ENCODE measurements at regions not wholly inside any gene's neighbourhood (a gene's known extent, or its start where the extent isn't known, plus 50 kb on each side); places are given as distances from the start of the nearest gene placed in this dataset.

GRCh38 chr9:99748676-99749075 is 73.0 kb upstream of the NR4A3 start:
- Histone ChIP-seq H3K4me1 (ENCODE audit: insufficient read depth, low read length) (no peaks in the 10 kb centered on the region), H3K27ac (ENCODE audit: extremely low read length, insufficient read depth, low read length) (no peak overlapping the region), H2AFZ (ENCODE audit: low read length) (no peak overlapping the region), H4K20me1 (ENCODE audit: insufficient read depth, low read length) (no peaks in the 10 kb centered on the region), H3K4me3 (replicated peaks in 1 of 3; ENCODE audit: insufficient read depth in 1 of 3, low read depth in 2 of 3, low read length in 3 of 3) (no peak overlapping the region), H3K36me3 (replicated peaks in 1 of 2; ENCODE audit: control insufficient read depth in 1 of 2, insufficient read depth in 2 of 2, low read length in 2 of 2) (no peaks in the 10 kb centered on the region), H3K27me3 (ENCODE audit: control insufficient read depth in 1 of 2, insufficient read depth in 2 of 2, low read length in 2 of 2) (no peaks in the 10 kb centered on the region), H3K79me2 (ENCODE audit: insufficient read depth, low read length) (no peaks in the 10 kb centered on the region), H3K4me2 (ENCODE audit: low read depth, low read length) (no peak overlapping the region), H3K9ac (ENCODE audit: insufficient read depth, low read depth, low read length) (no peak overlapping the region), H3K9me3 (ENCODE audit: low read length) (no peaks in the 10 kb centered on the region)
- in situ Hi-C loops (cut with HindIII; ENCODE audit: extremely low pct_ligation_motif_present, low pct_unique_long_range_greater_than_20kb) (no loop called here), intact Hi-C loops (cut with micrococcal nuclease; ENCODE audit: unreplicated experiment) (no loop called here)
- CTCF ChIA-PET (ENCODE audit: low intra/inter-chr PET ratio, low total read pairs), result no interaction called here
- WGBS (ENCODE audit: low lambda C conversion rate), result 3% methylated on average over 1 of the region's 1 CpG
- DNase-seq (ENCODE audit: low spot score), result no peak
- POLR2A ChIA-PET, result no interaction called here
- TF ChIP-seq SATB2 (CRISPR knock-in tag; IDR thresholded peaks at IDR 0.05), result no peak
- TF ChIP-seq NR3C1 (CRISPR knock-in tag; IDR thresholded peaks at IDR 0.05), result no peak
- no peak for TF ChIP-seq HNRNPK (IDR thresholded peaks at IDR 0.05; ENCODE audit: low read depth, low read length, poor library complexity, severe bottlenecking)
- TF ChIP-seq ZNF850 (CRISPR knock-in tag; conservative IDR thresholded peaks at IDR 0.05), result no peak
- TF ChIP-seq ZNF337 (CRISPR knock-in tag; IDR thresholded peaks at IDR 0.05; ENCODE audit: borderline replicate concordance, low read depth), result no peak
- BruUV-seq (replicated peaks), result no TSS peak
- FAIRE-seq, result no peak
- no peak for ATAC-seq

- intact Hi-C loops (cut with micrococcal nuclease; ENCODE audit: unreplicated experiment) (no loop called here), in situ Hi-C loops (cut with HindIII; ENCODE audit: extremely low pct_ligation_motif_present, low pct_unique_long_range_greater_than_20kb) (no loop called here)
- Histone ChIP-seq H3K9ac (ENCODE audit: insufficient read depth, low read depth, low read length) (no peak overlapping the region), H3K4me1 (ENCODE audit: insufficient read depth, low read length) (no peaks in the 10 kb centered on the region), H3K79me2 (ENCODE audit: insufficient read depth, low read length) (no peaks in the 10 kb centered on the region), H3K4me3 (replicated peaks in 1 of 3; ENCODE audit: insufficient read depth in 1 of 3, low read depth in 2 of 3, low read length in 3 of 3) (no peak overlapping the region), H3K27me3 (ENCODE audit: control insufficient read depth in 1 of 2, insufficient read depth in 2 of 2, low read length in 2 of 2) (no peaks in the 10 kb centered on the region), H3K36me3 (replicated peaks in 1 of 2; ENCODE audit: control insufficient read depth in 1 of 2, insufficient read depth in 2 of 2, low read length in 2 of 2) (no peaks in the 10 kb centered on the region), H3K27ac (ENCODE audit: extremely low read length, insufficient read depth, low read length) (no peak overlapping the region), H3K9me3 (ENCODE audit: low read length) (no peaks in the 10 kb centered on the region), H2AFZ (ENCODE audit: low read length) (no peak overlapping the region), H4K20me1 (ENCODE audit: insufficient read depth, low read length) (no peaks in the 10 kb centered on the region), H3K4me2 (ENCODE audit: low read depth, low read length) (no peak overlapping the region)
- WGBS (ENCODE audit: low lambda C conversion rate), result 18% methylated on average over 5 of the region's 5 CpGs
- CTCF ChIA-PET (ENCODE audit: low intra/inter-chr PET ratio, low total read pairs), result no interaction called here
- DNase-seq (ENCODE audit: low spot score) (no peak), FAIRE-seq (no peak), ATAC-seq (no peak)
- no TSS peak for BruUV-seq (replicated peaks)
- POLR2A ChIA-PET, result no interaction called here
- TF ChIP-seq AHR (CRISPR knock-in tag; IDR thresholded peaks at IDR 0.05), result no peak
- TF ChIP-seq MAFK (conservative IDR thresholded peaks at IDR 0.05 in 1 of 2, IDR thresholded peaks at IDR 0.05 in 1 of 2; ENCODE audit: low read length in 2 of 2), result no peak
- TF ChIP-seq, protein P1, sequence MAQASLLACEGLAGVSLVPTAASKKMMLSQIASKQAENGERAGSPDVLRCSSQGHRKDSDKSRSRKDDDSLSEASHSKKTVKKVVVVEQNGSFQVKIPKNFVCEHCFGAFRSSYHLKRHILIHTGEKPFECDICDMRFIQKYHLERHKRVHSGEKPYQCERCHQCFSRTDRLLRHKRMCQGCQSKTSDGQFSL (CRISPR knock-in tag; IDR thresholded peaks at IDR 0.05), result no peak
- TF ChIP-seq MIER3 (CRISPR knock-in tag; IDR thresholded peaks at IDR 0.05; ENCODE audit: borderline replicate concordance), result no peak
- no peak for TF ChIP-seq ZSCAN29 (CRISPR knock-in tag; conservative IDR thresholded peaks at IDR 0.05)
- no peak for TF ChIP-seq ZNF616 (CRISPR knock-in tag; IDR thresholded peaks at IDR 0.05; ENCODE audit: low read depth)
- TF ChIP-seq ZNF30 (CRISPR knock-in tag; IDR thresholded peaks at IDR 0.05), result no peak
- no peak for TF ChIP-seq SNAPC2 (CRISPR knock-in tag; IDR thresholded peaks at IDR 0.05)
- TF ChIP-seq, protein P2, sequence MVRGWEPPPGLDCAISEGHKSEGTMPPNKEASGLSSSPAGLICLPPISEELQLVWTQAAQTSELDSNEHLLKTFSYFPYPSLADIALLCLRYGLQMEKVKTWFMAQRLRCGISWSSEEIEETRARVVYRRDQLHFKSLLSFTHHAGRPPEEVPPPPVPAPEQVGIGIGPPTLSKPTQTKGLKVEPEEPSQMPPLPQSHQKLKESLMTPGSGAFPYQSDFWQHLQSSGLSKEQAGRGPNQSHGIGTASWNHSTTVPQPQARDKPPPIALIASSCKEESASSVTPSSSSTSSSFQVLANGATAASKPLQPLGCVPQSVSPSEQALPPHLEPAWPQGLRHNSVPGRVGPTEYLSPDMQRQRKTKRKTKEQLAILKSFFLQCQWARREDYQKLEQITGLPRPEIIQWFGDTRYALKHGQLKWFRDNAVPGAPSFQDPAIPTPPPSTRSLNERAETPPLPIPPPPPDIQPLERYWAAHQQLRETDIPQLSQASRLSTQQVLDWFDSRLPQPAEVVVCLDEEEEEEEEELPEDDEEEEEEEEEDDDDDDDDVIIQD (CRISPR knock-in tag; IDR thresholded peaks at IDR 0.05; ENCODE audit: low read depth), result no peak
- TF ChIP-seq KAT2B (IDR thresholded peaks at IDR 0.05; ENCODE audit: borderline replicate concordance, low read depth, low read length), result no peak
- TF ChIP-seq ZBTB44 (CRISPR knock-in tag; IDR thresholded peaks at IDR 0.05), result no peak
- TF ChIP-seq REXO4 (CRISPR knock-in tag; IDR thresholded peaks at IDR 0.05; ENCODE audit: borderline replicate concordance), result no peak
- no peak for TF ChIP-seq SRF (IDR thresholded peaks at IDR 0.05; ENCODE audit: low read depth, low read length)
Measured at GRCh38 chr9:99749641-99750040, 72.0 kb upstream of the NR4A3 start.
